Lower leg skin (tissue), 4 donors: ENCODE measurements at regions not wholly inside any gene's neighbourhood (a gene's known extent, or its start where the extent isn't known, plus 50 kb on each side); places are given as distances from the start of the nearest gene placed in this dataset.

Experiments
- DNase-seq, 2 donors: peaks; one replicate each; pipeline ENCODE4 v3.0.0-alpha.2; 2019; ENCODE audit warnings: low spot score in 2 of 2
- H3K4me3 ChIP-seq: fragments of 200-600 bp; sonication (generic); 2 replicates; pipeline ENCODE4 v1.5.1; 2017; ENCODE audit warnings: mild to moderate bottlenecking, low read depth; ENCODE audit not compliant: poor library complexity, severe bottlenecking
- CTCF ChIP-seq, 3 donors: fragments of 450-650 bp; IDR thresholded peaks; one replicate each; pipeline ENCODE4 v1.5.1; 2016; ENCODE audit warnings: antibody characterized with exemption in 3 of 3, mild to moderate bottlenecking in 3 of 3, moderate library complexity in 2 of 3
- POLR2A ChIP-seq, 2 donors: fragments of 450-650 bp; IDR thresholded peaks; one replicate each; pipeline ENCODE4 v1.6.1; 2016 to 2017; ENCODE audit warnings: antibody characterized with exemption in 2 of 2, mild to moderate bottlenecking in 1 of 2, moderate library complexity in 1 of 2
- WGBS, 2 donors: methylation state at CpG; one replicate each; pipeline ENCODE4 v1.1.5; 2018; 5-methylcytosine and 5-hydroxymethylcytosine counted together
- intact Hi-C: fragments of 100-400 bp; cut with DNase I; formaldehyde crosslinking; loops from one replicate; pipeline ENCODE4 v1.15.0; 2023; ENCODE audit warnings: low total_unique reads

DNA sequence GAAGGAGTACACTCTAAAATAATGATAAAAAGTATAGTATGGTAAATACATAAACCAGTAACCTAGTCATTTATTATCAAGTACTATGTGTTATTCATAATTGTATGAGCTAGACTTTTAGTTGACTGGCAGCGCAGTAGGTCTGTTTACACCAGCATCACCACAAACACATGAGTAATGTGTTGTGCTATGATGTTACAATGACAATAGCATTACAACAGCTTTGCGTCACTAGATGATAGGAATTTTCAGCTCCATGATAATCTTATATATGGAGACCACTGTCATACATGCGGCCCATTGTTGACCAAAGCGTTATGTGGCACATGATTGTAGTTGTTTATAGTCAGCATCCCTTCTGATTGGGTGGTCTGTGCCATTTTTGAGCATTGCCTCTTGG lies 138.9 kb upstream of the UBE2E1 start:
- intact Hi-C loops: no loop called here
- H3K4me3 ChIP-seq: no peak overlapping the region
- no peak for DNase-seq
- TF ChIP-seq CTCF (IDR thresholded peaks at IDR 0.05) (no peak), POLR2A (IDR thresholded peaks at IDR 0.05) (no peak)
- 94 to 98% methylated on average over 4 of the region's 4 CpGs for WGBS, 2 donors

DNA sequence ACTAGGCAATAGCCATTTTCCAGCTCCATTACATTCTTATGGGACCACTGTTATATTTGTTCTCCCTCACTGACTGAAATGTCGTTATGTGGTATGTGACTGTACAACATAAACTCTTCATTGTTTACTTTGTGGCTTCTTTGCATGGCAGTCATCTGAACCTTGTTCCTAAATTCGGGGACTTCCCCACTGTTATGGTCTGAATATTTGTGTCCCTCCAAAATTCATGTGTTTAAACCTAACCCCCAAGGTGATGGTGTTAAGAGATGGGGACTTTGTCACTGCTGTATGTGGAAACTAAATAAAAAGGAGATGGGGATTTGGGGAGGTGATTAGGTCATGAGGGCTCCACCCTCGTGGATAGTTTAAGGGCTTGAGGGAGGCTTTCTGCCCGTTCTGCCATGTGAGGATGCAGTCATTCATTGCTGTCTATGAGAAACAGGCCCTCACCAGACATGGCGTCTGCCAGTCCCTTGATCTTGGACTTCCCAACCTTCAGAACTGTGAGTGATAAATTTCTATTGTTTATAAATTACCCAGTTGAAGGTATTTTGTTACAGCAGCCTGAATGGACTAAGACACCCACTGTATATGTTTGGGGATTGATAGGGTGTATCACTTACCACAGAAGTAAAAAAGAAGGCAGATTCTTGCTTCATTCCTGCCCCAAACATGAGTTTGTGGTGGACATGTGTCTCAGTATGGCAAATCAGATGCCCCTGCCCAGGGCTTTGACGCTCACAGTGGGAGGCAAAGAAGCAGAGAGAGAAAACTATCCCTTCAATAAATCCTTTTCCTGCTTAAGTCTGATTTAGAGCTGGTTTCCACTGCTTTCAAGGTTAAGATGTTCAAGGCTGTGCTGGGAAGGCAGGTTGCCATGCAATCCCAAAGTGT lies 138.0 kb upstream of the UBE2E1 start:
- no peak overlapping the region for H3K4me3 ChIP-seq
- DNase-seq: no peak
- intact Hi-C loops: no loop called here
- TF ChIP-seq POLR2A (IDR thresholded peaks at IDR 0.05) (no peak), CTCF (IDR thresholded peaks at IDR 0.05) (no peak)
- 85% methylated on average over 6 of the region's 6 CpGs for WGBS, 2 donors

DNA sequence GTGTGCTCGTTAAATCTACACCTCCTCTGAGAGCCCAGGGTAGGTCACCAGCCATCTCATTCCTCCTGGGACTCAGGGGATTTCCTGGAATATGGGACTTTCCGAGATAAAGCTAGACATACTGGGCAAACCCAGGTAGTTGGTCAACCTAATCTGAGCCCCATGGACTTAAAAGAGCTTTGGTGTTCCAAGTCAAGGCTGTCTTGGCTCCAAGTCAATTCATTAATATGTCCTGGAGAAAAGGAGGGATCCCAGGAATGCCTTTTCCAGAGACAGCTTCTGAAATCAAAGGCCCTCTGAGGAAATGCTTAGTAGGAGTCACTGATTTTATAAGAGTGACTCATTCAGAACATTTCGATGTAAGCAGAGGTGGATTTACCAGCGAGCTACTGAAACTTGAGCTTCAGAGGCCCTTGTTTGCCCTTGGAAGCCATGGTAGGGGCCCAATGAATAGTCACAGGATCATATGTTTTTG lies 137.3 kb upstream of the UBE2E1 start:
- H3K4me3 ChIP-seq: no peak overlapping the region
- intact Hi-C loops: no loop called here
- WGBS, 2 donors: 55 to 56% methylated on average over 4 of the region's 4 CpGs
- no peak for DNase-seq
- no peak for TF ChIP-seq POLR2A (IDR thresholded peaks at IDR 0.05)
- TF ChIP-seq CTCF (IDR thresholded peaks at IDR 0.05): no peak

DNA sequence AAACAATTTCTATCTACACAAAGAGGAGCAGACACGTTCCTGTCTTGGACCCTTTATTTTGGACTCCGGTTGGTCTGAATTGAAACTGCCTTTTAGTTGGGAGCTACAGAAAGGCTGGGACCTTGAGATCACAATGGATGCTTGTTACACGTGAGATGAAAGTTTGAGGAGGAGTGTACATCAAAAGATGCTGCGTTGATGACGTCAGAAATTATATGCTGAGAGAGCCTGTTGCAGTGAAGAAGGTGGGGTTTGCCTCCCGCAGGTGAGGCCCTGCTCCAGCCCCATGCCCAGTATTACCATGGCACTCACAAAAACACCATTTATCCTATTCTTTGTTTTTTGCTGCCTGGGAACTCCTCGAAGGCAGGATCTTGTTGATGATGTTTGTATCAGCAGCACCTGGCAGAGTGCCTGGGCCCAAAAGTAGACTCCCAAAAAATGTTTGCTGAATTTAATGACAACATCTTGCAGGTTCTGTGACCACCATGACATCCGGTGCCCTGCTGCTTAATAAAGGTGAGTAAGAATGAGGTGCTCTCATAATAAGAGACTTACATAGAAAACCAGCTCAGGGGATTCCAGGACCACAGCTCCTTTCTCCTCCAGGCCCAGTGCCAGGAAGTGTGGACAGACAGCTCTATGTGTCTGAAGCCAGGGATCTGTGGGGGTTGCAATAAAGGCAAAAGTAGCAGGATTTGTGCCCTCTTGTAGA lies 136.1 kb upstream of the UBE2E1 start:
- DNase-seq: no peak
- H3K4me3 ChIP-seq: no peak overlapping the region
- 87 to 88% methylated on average over 8 of the region's 8 CpGs for whole genome bisulfite sequencing, 2 donors
- intact Hi-C loops: no loop called here
- TF ChIP-seq POLR2A (IDR thresholded peaks at IDR 0.05) (no peak), CTCF (IDR thresholded peaks at IDR 0.05) (no peak)

DNA sequence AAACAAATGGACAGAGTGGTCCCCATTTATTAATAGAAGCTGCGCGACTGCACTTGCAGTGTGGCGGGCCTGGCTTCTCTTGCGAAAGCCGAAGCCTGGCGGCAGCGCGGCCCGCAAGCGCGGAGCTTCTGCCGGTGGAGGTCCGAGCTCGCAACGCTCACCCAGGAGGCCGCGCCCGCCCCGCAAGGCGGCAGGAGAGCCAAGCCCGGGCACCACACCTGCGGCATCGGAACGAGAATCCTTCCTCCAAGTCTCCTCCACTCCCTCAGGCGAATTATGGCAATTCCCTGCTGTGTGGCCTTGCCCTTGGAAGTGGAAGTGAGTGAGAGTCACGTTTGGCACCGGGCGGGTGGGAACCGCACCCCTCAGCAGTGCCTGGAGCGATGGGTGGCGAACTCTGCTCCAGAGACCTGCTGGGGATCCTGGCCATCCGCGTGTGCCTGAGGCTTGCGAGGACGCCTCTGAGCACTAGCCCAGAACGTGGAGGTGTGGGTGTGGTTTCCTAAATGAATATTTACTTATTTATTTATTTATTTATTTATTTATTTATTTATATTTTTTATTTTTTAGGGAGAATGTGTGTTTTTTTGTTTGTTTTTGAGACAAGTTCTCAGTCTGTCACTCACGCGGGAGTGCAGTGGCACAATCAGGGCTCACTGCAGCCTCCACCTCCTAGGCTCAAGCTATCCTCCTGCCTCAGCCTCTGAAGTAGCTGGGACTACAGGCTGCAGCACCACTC lies 133.7 kb upstream of the UBE2E1 start:
- no peak overlapping the region for H3K4me3 ChIP-seq
- TF ChIP-seq CTCF (IDR thresholded peaks at IDR 0.05): no peak
- no peak for TF ChIP-seq POLR2A (IDR thresholded peaks at IDR 0.05)
- intact Hi-C loops: no loop called here
- 21 to 25% methylated on average over 31 to 38 of the region's 38 CpGs for WGBS, 2 donors
- DNase-seq: no peak
